ENCODE measurements at regions not wholly inside any gene's neighbourhood (a gene's known extent, or its start where the extent isn't known, plus 50 kb on each side); places are given as distances from the start of the nearest gene placed in this dataset.
A peak's percentile ranks its signal among the peaks of the same experiment; 100 is the strongest.

- H3K4me2 ChIP-seq (ENCODE audit: insufficient read depth in 1 of 2, low read depth in 2 of 2, low read length in 2 of 2), result no peak overlapping the region
- H2BK5ac ChIP-seq (ENCODE audit: low read depth, low read length), result no peak overlapping the region
- H2AK5ac ChIP-seq (ENCODE audit: low read depth, low read length), result no peak overlapping the region
- no peak overlapping the region for H3K14ac ChIP-seq (ENCODE audit: insufficient read length)
- no peak overlapping the region for H2BK120ac ChIP-seq (replicated peaks; ENCODE audit: low read depth, low read length)
- no peak overlapping the region for H4K5ac ChIP-seq (ENCODE audit: insufficient read length, low read depth, low read length)
- H2AFZ ChIP-seq (ENCODE audit: low read length), result peak overlapping the region; percentile 47; the same call in 1 of the 2 replicates
- 50% methylated on average over 1 of the region's 1 CpG; no CpG with 5 or more reads in 1 of the 2 experiments for WGBS, 2 experiments (ENCODE audit: extremely low coverage in 1 of 2, insufficient coverage in 1 of 2, insufficient read length in 1 of 2, insufficient replicate concordance in 2 of 2, low coverage in 1 of 2, low lambda C conversion rate in 2 of 2, missing lambda C conversion rate in 1 of 2)
- no peak overlapping the region for H3K18ac ChIP-seq (ENCODE audit: extremely low read depth, low read length)
- POLR2A ChIA-PET (ENCODE audit: partially characterized antibody), result no interaction called here
- H3K23ac ChIP-seq (ENCODE audit: insufficient read length), result no peak overlapping the region
- peaks cover 0 to 5% (median 0%) of the 10 kb centered on the region in 4 experiments; a peak in 2 of 8 replicates for H3K36me3 ChIP-seq (ENCODE audit: control insufficient read depth in 2 of 4, insufficient read depth in 4 of 4, low read length in 3 of 4)
- H3K23me2 ChIP-seq (ENCODE audit: low read depth, low read length), result no peaks in the 10 kb centered on the region
- no peak overlapping the region for H3K56ac ChIP-seq (replicated peaks; ENCODE audit: insufficient read length, low read depth, low read length)
- H4K20me1 ChIP-seq (replicated peaks in 1 of 2; ENCODE audit: control insufficient read depth in 1 of 2, insufficient read depth in 2 of 2, low read length in 2 of 2), result no peaks in the 10 kb centered on the region
- H3K27ac ChIP-seq (ENCODE audit: low read depth, low read length), result no peak overlapping the region
- FAIRE-seq (peak; percentile 50), DNase-seq (ENCODE audit: low read depth in 1 of 2, low spot score in 2 of 2) (no peak)
- H3K4ac ChIP-seq (replicated peaks; ENCODE audit: insufficient read length, low read depth, low read length), result no peak overlapping the region
- H2BK20ac ChIP-seq (ENCODE audit: low read length), result no peak overlapping the region
- H3K79me2 ChIP-seq (ENCODE audit: control insufficient read depth in 1 of 2, insufficient read depth in 2 of 2, low read length in 2 of 2), result no peaks in the 10 kb centered on the region
- H3K4me1 ChIP-seq (replicated peaks in 1 of 4; ENCODE audit: control insufficient read depth in 3 of 4, insufficient read depth in 4 of 4, low read length in 3 of 4), result no peaks in the 10 kb centered on the region
- peak; percentile 67 to 70 for TF ChIP-seq RAD21 (IDR thresholded peaks at IDR 0.05 in 1 of 2, conservative IDR thresholded peaks at IDR 0.05 in 1 of 2; ENCODE audit: low read depth in 2 of 2, low read length in 2 of 2)
- TF ChIP-seq KDM4A (IDR thresholded peaks at IDR 0.05; ENCODE audit: low read depth, low read length, severe bottlenecking), result no peak
- no peak for TF ChIP-seq POLR2A (IDR thresholded peaks at IDR 0.05; ENCODE audit: control extremely low read depth in 1 of 2, low read depth in 2 of 2, low read length in 2 of 2)
- TF ChIP-seq CHD2 (IDR thresholded peaks at IDR 0.05; ENCODE audit: low read length), result no peak
- TF ChIP-seq CTCF (IDR thresholded peaks at IDR 0.05; ENCODE audit: control extremely low read depth in 1 of 3, insufficient read depth in 1 of 3, low read depth in 1 of 3, low read length in 3 of 3), result peak; percentile 43 to 71 (median 44); a peak in 3 of 4 replicates
- TF ChIP-seq YY1 (IDR thresholded peaks at IDR 0.05; ENCODE audit: low read depth, low read length), result peak; percentile 72; the same call in 1 of the 2 replicates
- TF ChIP-seq POU5F1 (IDR thresholded peaks at IDR 0.05; ENCODE audit: low read depth, low read length), result peak; percentile 87; the same call in 1 of the 2 replicates
- CTCF ChIA-PET (ENCODE audit: partially characterized antibody), result interaction anchor here (0.7 kb wide), 1 partner anchor 138 kb away, joined by 4 read pairs; no protein-coding TSS in a partner anchor
- H4K91ac ChIP-seq (replicated peaks; ENCODE audit: insufficient read length, low read length), result no peak overlapping the region
- no peaks in the 10 kb centered on the region for H3K27me3 ChIP-seq (replicated peaks in 1 of 4; ENCODE audit: control insufficient read depth in 3 of 4, extremely low read depth in 1 of 4, insufficient read depth in 3 of 4, low read length in 3 of 4)
- H2BK12ac ChIP-seq (ENCODE audit: low read depth, low read length), result no peak overlapping the region
- peaks cover 11 to 16% of the 10 kb centered on the region in 2 experiments; a peak in 3 of 4 replicates for H3K9me3 ChIP-seq (ENCODE audit: insufficient read depth in 2 of 2, low read depth in 1 of 2, low read length in 1 of 2)
- no peak overlapping the region for H3K4me3 ChIP-seq (ENCODE audit: extremely low read depth in 1 of 4, insufficient read depth in 2 of 4, low read depth in 3 of 4, low read length in 4 of 4)
- no peak overlapping the region for H2BK15ac ChIP-seq (ENCODE audit: low read length)
- H3K79me1 ChIP-seq (ENCODE audit: low read depth, low read length), result no peaks in the 10 kb centered on the region
- no peak overlapping the region for H3K9ac ChIP-seq (replicated peaks in 1 of 4; ENCODE audit: extremely low read depth in 1 of 4, low read depth in 3 of 4, low read length in 3 of 4)
- no peak overlapping the region for H4K8ac ChIP-seq (ENCODE audit: extremely low read depth, insufficient read depth, low read length)
These were observed 151.5 kb upstream of the TOM1L1 start for GRCh38 chr17:54749157-54749556.
